GM21576 (cell line): ENCODE measurements at regions not wholly inside any gene's neighbourhood (a gene's known extent, or its start where the extent isn't known, plus 50 kb on each side); places are given as distances from the start of the nearest gene placed in this dataset.

Experiments used
- ATAC-seq: cut with Tn5 transposase; IDR thresholded peaks from one replicate; pipeline ENCODE4 v1.9.1; 2021; ENCODE audit warnings: mild to moderate bottlenecking, moderate library complexity; ENCODE audit not compliant: unreplicated experiment

DNA sequence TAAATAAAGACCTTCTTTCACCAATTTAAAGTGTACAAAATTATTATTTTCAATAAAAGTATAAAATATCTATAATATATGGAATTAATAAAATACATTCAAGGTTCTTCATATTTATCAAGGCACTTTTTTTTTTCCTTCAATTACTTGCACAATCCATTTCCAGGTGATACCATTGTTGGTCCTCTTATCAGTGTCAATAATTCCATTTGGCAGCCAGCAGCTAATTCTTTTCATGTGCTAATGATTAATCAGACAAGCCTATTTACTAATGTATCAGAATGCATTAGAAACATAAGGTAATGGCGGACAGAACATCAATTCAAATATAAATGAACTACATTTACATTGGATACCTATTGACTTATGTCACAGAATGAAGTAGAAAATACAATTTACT is 622.2 kb downstream of the TOX3 start:
- ATAC-seq = no peak

DNA sequence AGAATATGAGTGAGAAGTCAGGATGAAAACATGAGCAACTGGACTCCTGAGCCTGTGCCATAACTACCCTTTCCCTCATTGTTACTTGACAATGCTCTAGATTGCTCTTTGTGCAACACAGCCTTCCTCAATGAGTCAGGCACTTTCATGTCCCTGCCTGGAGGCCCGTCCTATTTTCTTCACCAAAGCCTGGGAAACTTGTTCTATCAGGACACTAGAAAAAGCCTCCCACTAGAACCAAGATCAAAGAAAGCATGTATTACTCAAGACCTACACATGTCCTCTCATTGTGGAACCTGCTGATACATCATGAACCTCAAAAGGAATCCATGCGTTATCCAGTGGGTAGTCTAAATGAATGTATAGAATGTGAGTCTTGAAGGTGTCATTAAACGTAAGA is 624.5 kb downstream of the TOX3 start:
- no peak for ATAC-seq

GRCh38 chr16:51919736-51920135 is 627.2 kb downstream of the TOX3 start:
- ATAC-seq = no peak

DNA sequence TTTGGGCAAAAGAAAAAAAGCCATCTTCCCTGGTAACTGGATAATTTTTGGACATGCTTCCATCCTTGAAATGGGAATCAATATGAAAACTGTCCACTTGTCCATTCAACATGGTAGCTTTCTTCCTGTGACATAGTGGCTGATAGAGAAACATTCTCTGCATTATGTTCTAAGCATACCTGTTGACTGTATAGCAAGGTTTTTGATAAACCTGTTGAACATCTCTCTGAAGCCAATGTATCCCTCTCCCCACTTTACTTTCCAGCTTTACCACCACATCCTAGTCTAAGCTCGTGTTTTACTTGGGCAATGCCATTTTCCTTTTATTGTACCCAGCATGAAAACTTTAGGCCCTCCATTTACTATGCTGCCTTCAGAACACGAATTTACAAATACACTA is 630.1 kb downstream of the TOX3 start:
- ATAC-seq = no peak

DNA sequence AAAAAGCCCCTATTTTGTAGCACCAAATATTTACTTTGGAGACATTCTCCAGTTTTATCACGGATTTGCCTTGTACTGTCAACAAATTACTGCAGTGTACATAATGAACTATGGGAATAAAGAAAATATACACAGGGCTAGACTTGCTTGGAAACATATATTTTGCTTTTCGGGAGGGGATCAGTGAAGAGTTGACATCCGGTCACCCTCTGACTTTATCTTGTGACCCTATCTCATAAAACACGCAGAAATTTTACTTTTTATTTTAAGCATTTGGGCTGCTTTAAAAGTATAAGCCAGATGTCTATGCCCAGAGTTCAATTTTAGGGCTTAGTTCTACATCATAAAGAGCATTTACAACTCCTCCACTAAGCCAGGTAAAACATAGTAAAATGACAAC is 630.7 kb downstream of the TOX3 start:
- no peak for ATAC-seq

DNA sequence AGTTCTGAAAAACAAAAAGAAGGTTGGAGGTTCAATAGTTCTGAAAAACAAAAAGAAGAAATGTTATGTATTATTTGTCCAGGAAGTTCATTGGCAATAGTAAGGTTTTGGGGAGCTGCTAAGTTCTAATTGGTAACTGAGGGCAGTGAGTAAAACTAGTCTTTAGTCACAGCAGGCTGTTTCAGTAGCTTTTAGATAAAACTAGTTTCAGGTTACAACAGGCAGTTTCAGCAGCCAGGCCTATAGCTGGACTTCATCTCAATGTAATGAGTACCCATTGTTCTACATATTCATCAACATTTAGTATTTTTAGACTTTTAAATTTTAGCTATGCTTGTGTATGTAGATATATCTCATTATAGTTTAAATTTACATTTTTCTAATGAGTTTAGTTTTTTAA is 639.3 kb downstream of the TOX3 start:
- ATAC-seq = no peak

DNA sequence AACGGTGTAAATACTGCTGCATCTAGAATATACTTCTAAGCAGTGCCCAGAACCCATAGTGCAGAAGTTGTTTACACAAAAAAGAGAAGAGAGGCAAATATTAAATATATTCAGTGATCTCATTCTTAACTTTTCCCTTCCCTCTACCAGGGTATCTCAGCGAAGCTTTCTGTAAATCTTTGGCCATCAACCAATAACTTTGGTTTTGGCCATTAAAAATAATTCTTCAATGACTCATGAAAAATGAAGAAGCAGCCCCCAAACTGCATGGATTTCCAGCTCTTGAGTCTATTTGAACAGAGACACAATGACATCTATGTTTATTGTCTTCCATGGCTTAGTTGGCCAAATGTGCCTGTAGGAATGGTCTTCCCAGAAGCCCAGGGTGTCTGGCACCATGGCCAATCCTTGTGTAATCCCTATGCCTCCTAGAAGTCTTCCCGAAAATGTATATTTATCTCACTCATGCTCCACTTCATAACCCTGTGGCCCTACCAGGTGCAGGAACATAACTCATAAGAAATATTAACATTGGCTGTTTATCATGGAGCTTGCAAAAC is 646.6 kb downstream of the TOX3 start:
- no peak for ATAC-seq

- ATAC-seq = no peak
These were observed 648.1 kb downstream of the TOX3 start for GRCh38 chr16:51898872-51899271.

- ATAC-seq = no peak
These were observed 650.9 kb downstream of the TOX3 start for GRCh38 chr16:51896013-51896412.

DNA sequence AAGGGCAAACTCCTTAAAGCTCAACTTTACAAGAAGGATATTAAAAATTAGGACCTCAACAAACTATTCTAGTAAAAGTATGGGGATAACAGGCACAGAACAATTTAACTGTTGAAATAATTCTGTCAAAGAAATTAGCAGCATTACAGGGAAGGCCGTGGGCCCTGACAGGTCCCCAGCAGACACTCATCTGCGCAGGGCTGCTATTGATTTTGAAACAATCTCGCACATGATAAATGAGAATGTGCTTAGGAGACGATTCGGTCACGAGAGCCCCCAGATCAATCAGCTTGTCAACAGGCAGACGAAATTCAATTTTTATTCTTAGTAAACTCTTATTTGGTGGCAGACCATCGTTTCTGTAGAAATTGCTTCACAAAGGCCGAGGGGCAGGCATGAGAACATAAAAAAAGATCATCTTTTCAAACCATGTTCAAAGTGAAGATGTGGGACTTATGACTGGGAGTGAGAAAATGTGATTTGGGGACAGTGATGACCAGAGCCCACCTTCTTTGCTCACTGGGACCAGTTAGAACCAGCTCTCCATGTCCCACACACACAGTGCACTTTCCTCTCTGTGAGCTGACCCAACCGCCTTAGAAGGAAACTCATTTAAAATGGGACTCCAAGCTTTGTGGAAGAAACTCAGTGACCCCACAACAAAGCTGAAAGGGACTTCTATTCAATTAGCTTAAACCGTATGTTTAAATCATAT is 654.5 kb downstream of the TOX3 start:
- ATAC-seq = no peak

DNA sequence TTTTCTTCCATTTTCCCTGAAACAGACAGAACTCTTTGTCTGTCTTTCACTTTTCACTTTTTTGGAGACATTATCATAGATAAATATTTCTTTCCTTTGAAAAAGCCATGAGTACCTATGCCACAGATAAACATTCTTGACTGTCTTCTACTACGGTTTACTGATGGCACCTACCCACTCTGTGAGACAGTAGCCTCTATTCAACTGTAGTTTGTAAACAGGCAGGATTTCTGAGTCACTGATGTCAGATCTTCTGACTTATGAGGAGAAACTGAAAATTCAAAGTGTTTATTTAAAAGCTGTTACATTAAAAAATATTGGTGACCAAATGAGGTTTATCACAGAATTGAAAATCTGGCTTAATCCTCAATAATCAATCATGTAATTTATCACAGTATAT is 658.4 kb downstream of the TOX3 start:
- ATAC-seq = no peak

DNA sequence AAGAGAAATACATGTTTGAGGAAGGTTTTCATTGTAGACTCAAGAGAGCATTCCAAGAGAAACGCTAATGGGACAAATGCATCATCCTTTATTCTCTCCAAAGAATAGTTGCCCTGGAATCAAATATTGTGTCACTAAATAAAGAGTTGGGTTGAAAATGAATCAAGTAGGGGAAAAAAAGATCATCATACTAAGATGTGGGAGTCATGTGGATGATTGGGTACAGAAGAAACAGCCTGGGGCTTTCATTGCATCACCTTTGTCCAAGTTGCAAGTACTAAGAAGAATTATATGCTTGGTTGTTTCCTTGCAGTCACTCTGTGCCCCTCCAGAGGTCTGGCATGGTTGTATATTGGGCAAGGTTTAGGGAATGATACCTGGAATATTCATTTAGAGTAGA is 658.9 kb downstream of the TOX3 start:
- no peak for ATAC-seq

DNA sequence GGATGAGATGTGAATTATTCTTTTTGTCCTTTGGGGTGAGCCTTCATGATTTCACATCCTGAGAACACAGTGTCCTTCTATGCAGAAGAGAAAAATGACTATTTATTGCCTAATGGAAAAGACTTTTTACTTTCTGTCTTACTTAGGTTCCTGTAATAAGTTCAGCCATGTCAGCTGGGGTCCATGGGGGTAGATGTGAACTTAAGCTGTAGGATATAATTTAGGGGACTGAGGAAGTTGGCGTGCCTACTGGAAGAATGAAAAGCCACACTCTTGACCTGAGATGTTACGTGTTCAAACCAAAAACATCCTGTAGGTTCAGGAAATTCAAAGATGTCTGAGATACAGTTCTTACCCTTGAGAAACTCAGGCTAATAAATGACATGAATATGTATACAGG is 660.5 kb downstream of the TOX3 start:
- ATAC-seq = no peak

DNA sequence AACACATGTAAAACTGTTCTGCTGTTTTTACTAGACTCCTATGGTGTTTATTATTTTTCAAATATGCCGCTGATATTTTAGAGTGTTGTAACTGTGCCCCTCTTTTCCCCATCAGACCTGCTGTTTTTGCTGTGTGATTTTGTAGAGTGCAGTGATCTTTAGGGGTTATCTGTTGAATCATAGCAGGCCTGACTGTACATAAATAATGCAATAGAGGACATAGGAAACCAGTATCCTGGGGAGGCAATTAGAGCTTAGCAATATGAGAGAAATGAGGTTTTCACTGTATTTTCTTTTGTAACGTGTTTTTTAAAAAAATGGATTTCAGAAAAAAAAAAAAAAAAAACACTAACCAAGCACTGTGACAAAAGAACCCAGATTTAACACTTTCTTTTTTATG is 662.2 kb downstream of the TOX3 start:
- ATAC-seq = no peak

- ATAC-seq = no peak
These were observed 665.2 kb downstream of the TOX3 start for GRCh38 chr16:51881731-51882130.

- no peak for ATAC-seq
These were observed 666.2 kb downstream of the TOX3 start for GRCh38 chr16:51880776-51881175.

DNA sequence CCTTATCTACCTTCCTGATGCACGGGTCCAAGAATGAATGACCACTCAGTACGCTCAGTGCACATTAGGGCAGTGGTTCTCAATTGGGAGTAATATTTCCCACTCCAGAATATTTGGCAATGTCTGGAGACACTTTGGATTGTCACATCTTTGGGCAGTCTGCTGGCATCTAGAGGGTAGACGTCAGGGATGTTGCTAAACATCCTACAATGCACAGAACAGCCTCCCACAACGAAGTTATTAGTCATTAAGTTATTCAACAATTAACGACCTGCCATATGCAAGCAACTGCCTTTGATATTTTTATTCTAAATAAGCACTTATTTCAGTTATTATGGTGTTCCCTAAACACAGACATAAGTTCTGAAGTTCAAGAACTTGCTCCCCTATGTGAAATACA is 669.3 kb downstream of the TOX3 start:
- ATAC-seq = no peak

GRCh38 chr16:51876934-51877333 is 670.0 kb downstream of the TOX3 start:
- ATAC-seq = no peak

- ATAC-seq = no peak
These were observed 670.4 kb downstream of the TOX3 start for GRCh38 chr16:51876601-51876875.

- no peak for ATAC-seq
These were observed 670.9 kb downstream of the TOX3 start for GRCh38 chr16:51875834-51876600.

DNA sequence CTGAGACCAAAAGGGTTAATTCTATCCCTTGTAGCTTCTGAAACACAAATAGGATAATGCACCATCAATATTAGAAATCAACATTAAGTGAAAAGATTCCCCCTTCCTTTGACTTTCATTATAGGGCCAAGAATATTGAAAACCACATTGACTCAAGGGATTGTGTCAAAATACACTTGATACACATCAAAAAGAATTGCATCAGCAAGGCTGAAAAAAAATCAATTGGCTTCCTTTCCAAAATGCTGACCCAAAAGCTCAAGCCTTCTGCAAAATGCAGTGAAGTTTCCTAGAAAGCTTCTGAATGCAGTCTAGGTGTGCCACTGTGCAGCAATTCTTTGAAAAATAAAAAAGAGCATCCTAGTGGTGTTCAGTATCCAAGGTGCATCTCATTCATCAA is 674.4 kb downstream of the TOX3 start:
- ATAC-seq = no peak

GRCh38 chr16:51870296-51870854 is 676.6 kb downstream of the TOX3 start:
- no peak for ATAC-seq
